ENCODE measurements at regions not wholly inside any gene's neighbourhood (a gene's known extent, or its start where the extent isn't known, plus 50 kb on each side); places are given as distances from the start of the nearest gene placed in this dataset.
A peak's percentile ranks its signal among the peaks of the same experiment; 100 is the strongest.

GRCh38 chr13:70889163-70889562 is 780.9 kb upstream of the KLHL1 start (continued):
- TF ChIP-seq ZNF609 (CRISPR knock-in tag; IDR thresholded peaks at IDR 0.05; ENCODE audit: borderline replicate concordance) (peak; percentile 57; the same call in 1 of the 2 replicates), ISL2 (CRISPR knock-in tag; IDR thresholded peaks at IDR 0.05) (peak; percentile 91), SMAD3 (CRISPR knock-in tag; IDR thresholded peaks at IDR 0.05) (peak; percentile 67; the same call in 1 of the 2 replicates), BCL6 (CRISPR knock-in tag; IDR thresholded peaks at IDR 0.05) (peak; percentile 78), ZBTB38 (CRISPR knock-in tag; IDR thresholded peaks at IDR 0.05) (no peak), GZF1 (CRISPR knock-in tag; IDR thresholded peaks at IDR 0.05) (no peak), KMT2A (CRISPR knock-in tag; IDR thresholded peaks at IDR 0.05) (no peak), THRA (CRISPR knock-in tag; IDR thresholded peaks at IDR 0.05; ENCODE audit: borderline replicate concordance) (peak; percentile 71; the same call in 1 of the 2 replicates), RXRB (CRISPR knock-in tag; IDR thresholded peaks at IDR 0.05; ENCODE audit: borderline replicate concordance) (peak; percentile 94), ZBTB25 (CRISPR knock-in tag; IDR thresholded peaks at IDR 0.05) (peak; percentile 67), ZNF792 (CRISPR knock-in tag; IDR thresholded peaks at IDR 0.05) (peak; percentile 25; the same call in 1 of the 2 replicates), MED13 (CRISPR knock-in tag; IDR thresholded peaks at IDR 0.05) (0 out of 2 replicates have a peak, but pooled peaks have one; percentile 40), THAP9 (CRISPR knock-in tag; IDR thresholded peaks at IDR 0.05; ENCODE audit: borderline replicate concordance) (no peak), DPF2 (CRISPR knock-in tag; IDR thresholded peaks at IDR 0.05; ENCODE audit: borderline replicate concordance, low read depth) (peak; percentile 82; the same call in 1 of the 2 replicates), JUN (CRISPR knock-in tag; IDR thresholded peaks at IDR 0.05) (no peak), TGIF2 (CRISPR knock-in tag; IDR thresholded peaks at IDR 0.05) (no peak), ZEB1 (IDR thresholded peaks at IDR 0.05; ENCODE audit: insufficient replicate concordance, low read depth) (peak; percentile 54), ZNF510 (CRISPR knock-in tag; IDR thresholded peaks at IDR 0.05; ENCODE audit: low read depth) (no peak), ZKSCAN1 (IDR thresholded peaks at IDR 0.05; ENCODE audit: low read length) (no peak), HHEX (CRISPR knock-in tag; IDR thresholded peaks at IDR 0.05) (peak; percentile 49; the same call in 1 of the 2 replicates), SAP130 (CRISPR knock-in tag; IDR thresholded peaks at IDR 0.05; ENCODE audit: low read depth) (peak; percentile 54), TCF7L2 (IDR thresholded peaks at IDR 0.05; ENCODE audit: low read depth, low read length) (no peak), AHR (CRISPR knock-in tag; IDR thresholded peaks at IDR 0.05) (no peak), SMAD9 (CRISPR knock-in tag; IDR thresholded peaks at IDR 0.05) (no peak)
